Neural cell (in vitro differentiated cells): ENCODE measurements at regions not wholly inside any gene's neighbourhood (a gene's known extent, or its start where the extent isn't known, plus 50 kb on each side); places are given as distances from the start of the nearest gene placed in this dataset.

Source experiments
- H2AFZ ChIP-seq: fragments of 200-600, 300-800 bp; sonication (generic), shearing (Covaris generic); 2 replicates; pipeline ENCODE4 v1.6.0; 2014; ENCODE audit warnings: low read depth, mild to moderate bottlenecking, antibody characterized with exemption, low read length, moderate library complexity
- H3F3A ChIP-seq: fragments of 200-600 bp; shearing (Covaris generic); 2 replicates; pipeline ENCODE4 v1.6.1; 2016; ENCODE audit warnings: mild to moderate bottlenecking, moderate library complexity, mixed read lengths, antibody characterized with exemption, low read length; ENCODE audit not compliant: insufficient read depth, poor library complexity, severe bottlenecking
- H3K27ac ChIP-seq: fragments of 200-600, 300-800 bp; sonication (generic), shearing (Covaris generic); 2 replicates; pipeline ENCODE4 v1.5.1; 2014; ENCODE audit warnings: mild to moderate bottlenecking, low read length, moderate library complexity
- H3K27me3 ChIP-seq: fragments of 300-800, 200-600 bp; sonication (generic), shearing (Covaris generic); 2 replicates; pipeline ENCODE4 v1.6.0; 2014; ENCODE audit warnings: mild to moderate bottlenecking, low read depth, low read length, moderate library complexity; ENCODE audit not compliant: insufficient read depth
- H3K36me3 ChIP-seq: fragments of 300-800, 200-600 bp; sonication (generic), shearing (Covaris generic); 2 replicates; pipeline ENCODE4 v1.5.1; 2014; ENCODE audit warnings: mild to moderate bottlenecking, antibody characterized with exemption, low read length, moderate library complexity; ENCODE audit not compliant: insufficient read depth
- H3K4me2 ChIP-seq: fragments of 300-800, 200-600 bp; sonication (generic), shearing (Covaris generic); 2 replicates; pipeline ENCODE4 v1.6.0; 2014; ENCODE audit warnings: mild to moderate bottlenecking, low read length
- H3K4me3 ChIP-seq: fragments of 300-800, 200-600 bp; sonication (generic), shearing (Covaris generic); 2 replicates; pipeline ENCODE4 v1.5.1; 2014; ENCODE audit warnings: mild to moderate bottlenecking, low read length, moderate library complexity
- H3K79me2 ChIP-seq: fragments of 200-600 bp; shearing (Covaris generic); replicated peaks from 2 replicates; pipeline ENCODE4 v1.6.0; 2014; ENCODE audit warnings: mild to moderate bottlenecking, low read length, moderate library complexity; ENCODE audit not compliant: insufficient read depth
- H3K9ac ChIP-seq: fragments of 300-800, 200-600 bp; sonication (generic), shearing (Covaris generic); 2 replicates; pipeline ENCODE4 v1.6.1; 2016; ENCODE audit warnings: mild to moderate bottlenecking, low read length, mixed read lengths
- H3K9me2 ChIP-seq: fragments of 200-600 bp; shearing (Covaris generic); 2 replicates; pipeline ENCODE4 v1.6.1; 2016; ENCODE audit warnings: mild to moderate bottlenecking, low read length, mixed read lengths; ENCODE audit not compliant: insufficient read depth
- H3K9me3 ChIP-seq: fragments of 200-600, 300-800 bp; sonication (generic), shearing (Covaris generic); 2 replicates; pipeline ENCODE4 v1.6.1; 2016; ENCODE audit warnings: mild to moderate bottlenecking, mixed run types, low read length, moderate library complexity, mixed read lengths
- H4K20me1 ChIP-seq: fragments of 200-600 bp; shearing (Covaris generic); 2 replicates; pipeline ENCODE4 v1.6.1; 2016; ENCODE audit warnings: mild to moderate bottlenecking, mixed run types; ENCODE audit not compliant: insufficient read depth
- CTCF ChIP-seq: fragments of 450-650 bp; IDR thresholded peaks from 2 replicates; pipeline ENCODE4 v1.5.1; 2014; ENCODE audit warnings: antibody characterized with exemption, mild to moderate bottlenecking, moderate library complexity; ENCODE audit not compliant: poor library complexity, severe bottlenecking
- EP300 ChIP-seq: fragments of 450-650 bp; conservative IDR thresholded peaks from 2 replicates; pipeline ENCODE4 v1.6.1; 2014; ENCODE audit warnings: antibody characterized with exemption, mild to moderate bottlenecking, moderate library complexity; ENCODE audit not compliant: poor library complexity, severe bottlenecking
- EZH2 ChIP-seq: fragments of 200-600, 300-800 bp; shearing (Covaris generic), sonication (generic); IDR thresholded peaks from 2 replicates; pipeline ENCODE4 v1.6.1; 2014; ENCODE audit warnings: antibody characterized with exemption, low read length, borderline replicate concordance, mild to moderate bottlenecking; ENCODE audit not compliant: insufficient read depth, poor library complexity, severe bottlenecking
- MXI1 ChIP-seq: fragments of 450-650 bp; conservative IDR thresholded peaks from 2 replicates; pipeline ENCODE4 v1.6.1; 2014; ENCODE audit warnings: antibody characterized with exemption, mild to moderate bottlenecking; ENCODE audit not compliant: poor library complexity, severe bottlenecking
- POLR2AphosphoS5 ChIP-seq: IDR thresholded peaks from 2 replicates; pipeline ENCODE4 v1.6.1; 2012
- RAD21 ChIP-seq: fragments of 450-650 bp; conservative IDR thresholded peaks from 2 replicates; pipeline ENCODE4 v1.6.1; 2014; ENCODE audit warnings: antibody characterized with exemption, mild to moderate bottlenecking, moderate library complexity
- REST ChIP-seq: IDR thresholded peaks from 2 replicates; pipeline ENCODE4 v1.6.1; 2012; ENCODE audit warnings: borderline replicate concordance
- SMC3 ChIP-seq: fragments of 450-650 bp; conservative IDR thresholded peaks from 2 replicates; pipeline ENCODE4 v1.6.1; 2014; ENCODE audit warnings: antibody characterized with exemption, mild to moderate bottlenecking, moderate library complexity; ENCODE audit not compliant: poor library complexity
- TAF1 ChIP-seq: IDR thresholded peaks from 2 replicates; pipeline ENCODE4 v1.6.1; 2012; ENCODE audit warnings: low read depth

GRCh38 chr4:189440716-189441115 is 500.0 kb upstream of the FRG1 start:
- Histone ChIP-seq H4K20me1 (no peaks in the 10 kb centered on the region), H3K9me2 (no peaks in the 10 kb centered on the region), H3K9ac (no peak overlapping the region), H3K4me3 (no peak overlapping the region), H3K4me2 (no peak overlapping the region), H3K27me3 (no peaks in the 10 kb centered on the region), H2AFZ (no peak overlapping the region), H3K79me2 (no peaks in the 10 kb centered on the region), H3K9me3 (peaks cover 4% of the 10 kb centered on the region), H3K27ac (no peak overlapping the region), H3K36me3 (no peaks in the 10 kb centered on the region), H3F3A (no peaks in the 10 kb centered on the region)
- TF ChIP-seq EZH2 (no peak), CTCF (no peak), SMC3 (no peak), TAF1 (no peak), EP300 (no peak), POLR2AphosphoS5 (no peak), RAD21 (no peak), MXI1 (no peak), REST (no peak)

- Histone ChIP-seq H3K27me3 (no peaks in the 10 kb centered on the region), H3K4me3 (no peak overlapping the region), H4K20me1 (no peaks in the 10 kb centered on the region), H3K9me3 (no peaks in the 10 kb centered on the region), H3K9me2 (no peaks in the 10 kb centered on the region), H3K79me2 (no peaks in the 10 kb centered on the region), H3K36me3 (no peaks in the 10 kb centered on the region), H3K4me2 (no peak overlapping the region), H3K27ac (no peak overlapping the region), H3K9ac (no peak overlapping the region), H2AFZ (no peak overlapping the region), H3F3A (no peaks in the 10 kb centered on the region)
- TF ChIP-seq EZH2 (no peak), SMC3 (no peak), CTCF (no peak), REST (no peak), POLR2AphosphoS5 (no peak), TAF1 (no peak), EP300 (no peak), RAD21 (no peak), MXI1 (no peak)
These were observed 497.3 kb upstream of the FRG1 start for GRCh38 chr4:189443341-189443740.
